HG02973 (cell line): ENCODE measurements at regions not wholly inside any gene's neighbourhood (a gene's known extent, or its start where the extent isn't known, plus 50 kb on each side); places are given as distances from the start of the nearest gene placed in this dataset.

Source experiments
- ATAC-seq: cut with Tn5 transposase; IDR thresholded peaks from one replicate; pipeline ENCODE4 v1.9.1; 2021; ENCODE audit warnings: moderate library complexity; ENCODE audit not compliant: unreplicated experiment

DNA sequence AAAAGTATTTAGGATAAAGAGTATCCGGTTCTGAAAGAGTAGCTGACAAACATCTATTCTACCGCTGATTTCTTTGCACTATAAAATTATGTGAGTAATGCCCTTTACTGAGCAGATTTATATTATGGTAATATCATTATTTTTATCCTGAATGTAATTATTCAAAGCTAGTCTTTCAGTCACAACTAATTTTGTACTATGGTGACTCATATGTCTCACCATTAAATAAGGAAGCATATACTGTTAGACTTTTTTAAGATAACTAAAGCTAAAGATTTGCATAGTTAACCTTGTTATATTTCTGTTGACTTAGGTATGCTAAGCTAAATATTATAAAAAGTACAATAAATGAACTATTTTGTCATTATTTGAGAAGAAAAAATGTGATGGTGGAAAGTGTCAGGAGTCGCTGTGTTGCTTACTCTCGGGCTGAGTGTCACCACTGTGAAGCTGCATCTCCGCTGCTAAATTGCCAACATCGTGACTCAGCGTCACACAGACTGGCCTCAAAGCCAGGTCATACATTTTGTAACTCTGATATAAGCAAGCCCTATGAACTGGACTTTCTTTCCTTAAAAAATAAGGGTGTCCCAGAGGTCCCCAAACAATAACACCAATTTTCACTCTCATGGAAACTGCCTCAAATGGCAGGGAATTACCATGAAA lies 69.1 kb upstream of the SSTR1 start:
- ATAC-seq = no peak

DNA sequence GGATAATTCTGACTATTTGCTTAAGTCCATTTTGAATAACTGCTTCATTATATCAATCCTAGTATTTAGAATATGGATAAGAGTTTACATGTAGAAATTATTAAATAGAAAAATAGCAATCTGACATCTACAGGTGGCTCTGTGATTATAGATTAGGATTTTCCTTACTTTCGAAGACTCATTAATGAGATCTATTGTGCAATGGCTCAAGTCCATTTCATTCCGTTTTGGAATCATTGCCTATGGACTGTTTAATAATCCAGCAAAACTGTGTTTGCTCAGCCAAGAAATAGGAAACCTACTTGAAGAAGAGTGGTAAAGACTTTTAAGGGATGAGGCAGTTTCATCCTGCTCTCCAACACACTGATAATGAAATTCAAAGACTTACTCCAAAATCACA lies 67.8 kb upstream of the SSTR1 start:
- ATAC-seq = no peak

DNA sequence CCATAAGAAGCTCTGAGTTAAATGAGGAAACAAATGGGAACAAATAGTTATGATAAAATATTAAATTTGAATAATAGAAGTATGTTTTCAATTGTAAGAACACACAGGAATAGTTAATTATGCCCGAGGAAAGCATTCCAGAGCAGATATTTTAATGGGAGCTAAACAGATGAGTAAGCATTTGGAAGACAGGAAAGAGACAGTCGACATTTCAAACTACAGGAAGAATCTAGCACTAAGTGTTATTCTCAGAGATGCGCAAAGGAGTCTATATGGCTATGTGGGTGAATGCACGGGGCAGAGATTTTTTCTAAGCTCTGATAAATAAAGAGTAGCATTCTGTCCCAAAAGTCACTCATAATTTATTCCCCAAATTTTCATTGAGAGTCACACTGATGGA lies 64.5 kb upstream of the SSTR1 start:
- no peak for ATAC-seq

DNA sequence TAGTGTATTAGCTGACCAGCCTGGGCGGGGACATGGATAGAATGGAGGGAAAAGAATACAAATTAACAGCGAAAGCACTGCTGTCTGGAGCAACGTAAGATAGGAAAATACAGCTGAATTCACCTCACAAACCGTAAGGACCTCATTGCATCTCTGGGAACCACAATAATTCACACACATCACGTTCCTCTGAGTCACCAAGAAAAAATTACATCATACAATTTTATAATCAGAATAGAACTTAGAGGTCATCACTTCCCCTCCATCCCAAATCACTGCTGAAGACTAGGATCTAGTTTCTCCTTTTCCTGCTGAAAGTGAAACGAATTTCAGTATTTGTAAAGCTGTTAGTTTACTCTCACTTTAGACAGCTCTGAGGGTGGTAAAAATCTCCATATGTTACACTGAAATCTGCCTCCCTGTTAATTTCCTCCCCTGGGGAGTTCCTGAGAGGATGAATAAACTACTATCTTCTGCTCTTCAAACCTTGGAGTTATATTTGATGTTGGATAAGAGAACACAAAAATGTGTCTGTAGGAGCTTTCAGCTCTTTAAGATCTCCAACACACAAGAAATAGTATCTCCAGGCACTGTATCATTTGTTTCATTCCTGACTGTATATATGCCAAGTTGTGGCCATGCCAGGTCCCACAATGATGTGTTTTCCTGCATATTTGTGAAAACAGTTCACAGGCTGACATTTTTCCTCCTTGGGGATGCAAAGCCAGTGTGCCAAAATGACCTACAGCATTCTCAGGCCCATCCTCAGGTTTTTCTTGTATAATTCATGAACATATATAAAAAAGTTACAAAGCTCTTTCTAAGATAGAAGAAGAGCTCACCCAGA lies 63.8 kb upstream of the SSTR1 start:
- no peak for ATAC-seq

DNA sequence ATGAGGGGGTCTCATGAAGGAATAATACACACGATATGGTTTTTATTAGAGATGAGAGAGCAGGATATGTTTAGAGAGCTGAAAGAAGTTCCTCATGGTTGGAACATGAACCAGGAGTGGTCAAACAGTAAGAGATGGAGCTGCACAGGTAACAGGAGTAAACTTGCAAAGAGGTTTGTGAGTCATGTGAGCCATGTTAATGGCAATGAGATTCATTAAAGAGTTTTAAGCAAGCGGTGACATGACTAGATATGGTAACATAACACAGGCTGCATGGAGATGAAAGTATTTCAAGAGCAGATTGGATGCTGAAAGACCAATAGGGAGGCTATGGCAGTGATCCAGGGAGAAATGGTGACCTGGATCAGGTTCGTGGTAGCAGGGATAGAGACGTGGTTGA lies 62.6 kb upstream of the SSTR1 start:
- ATAC-seq = no peak

DNA sequence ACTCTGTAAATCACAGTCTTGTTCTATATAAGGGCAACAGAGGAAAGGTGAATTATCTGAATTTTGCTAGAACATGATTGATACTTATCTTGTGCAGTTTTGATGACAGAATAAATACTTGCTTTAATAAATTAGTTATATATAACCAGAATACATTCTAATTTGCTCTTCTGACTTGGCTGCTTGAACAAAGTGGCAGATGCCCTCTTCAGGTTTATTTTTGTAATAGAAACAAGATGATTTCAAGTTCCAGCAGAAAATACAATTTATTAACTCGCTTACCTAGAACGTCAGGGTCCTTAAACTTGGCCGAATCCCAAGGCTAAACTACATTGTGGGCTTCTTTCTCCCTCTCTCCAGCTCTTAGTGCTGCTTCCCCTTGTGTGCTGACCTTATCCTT lies 57.6 kb upstream of the SSTR1 start:
- no peak for ATAC-seq
